ENCODE measurements at regions not wholly inside any gene's neighbourhood (a gene's known extent, or its start where the extent isn't known, plus 50 kb on each side); places are given as distances from the start of the nearest gene placed in this dataset.

- DNase-seq = no peak
- TF ChIP-seq CTCF (IDR thresholded peaks at IDR 0.05; ENCODE audit: borderline replicate concordance) = no peak
- H3K4me1 ChIP-seq = peaks cover 16% of the 10 kb centered on the region
- intact Hi-C loops (cut with micrococcal nuclease) = no loop called here
- H3K27me3 ChIP-seq (ENCODE audit: low read depth) = peaks cover 4% of the 10 kb centered on the region
- H3K27ac ChIP-seq (replicated peaks) = no peak overlapping the region
- H3K9me3 ChIP-seq (replicated peaks) = no peaks in the 10 kb centered on the region
- H3K36me3 ChIP-seq = no peaks in the 10 kb centered on the region
- H3K4me3 ChIP-seq = no peak overlapping the region
Measured at GRCh38 chr14:94938016-94938415, 168.1 kb upstream of the GSC start.

GRCh38 chr14:94936901-94937685, 167.2 kb upstream of the GSC start:
- Histone ChIP-seq H3K9me3 (replicated peaks) (no peaks in the 10 kb centered on the region), H3K27me3 (ENCODE audit: low read depth) (peaks cover 8% of the 10 kb centered on the region), H3K4me3 (peak overlapping the region; percentile 53), H3K4me1 (peaks cover 16% of the 10 kb centered on the region), H3K36me3 (no peaks in the 10 kb centered on the region), H3K27ac (replicated peaks) (peak overlapping the region; percentile 46)
- intact Hi-C loops (cut with micrococcal nuclease) = no loop called here
- no peak for TF ChIP-seq CTCF (IDR thresholded peaks at IDR 0.05; ENCODE audit: borderline replicate concordance)
- peak; percentile 41 for DNase-seq

GRCh38 chr14:94936401-94936892, 166.5 kb upstream of the GSC start:
- peaks cover 16% of the 10 kb centered on the region for H3K4me1 ChIP-seq
- TF ChIP-seq CTCF (IDR thresholded peaks at IDR 0.05; ENCODE audit: borderline replicate concordance) = no peak
- peaks cover 8% of the 10 kb centered on the region for H3K27me3 ChIP-seq (ENCODE audit: low read depth)
- H3K27ac ChIP-seq (replicated peaks) = peak overlapping the region; percentile 46
- DNase-seq = peak; percentile 67
- peak overlapping the region; percentile 53 for H3K4me3 ChIP-seq
- H3K36me3 ChIP-seq = no peaks in the 10 kb centered on the region
- no peaks in the 10 kb centered on the region for H3K9me3 ChIP-seq (replicated peaks)
- intact Hi-C loops (cut with micrococcal nuclease) = no loop called here

GRCh38 chr14:94935706-94936300, 165.9 kb upstream of the GSC start:
- TF ChIP-seq CTCF (IDR thresholded peaks at IDR 0.05; ENCODE audit: borderline replicate concordance) = no peak
- H3K27ac ChIP-seq (replicated peaks) = no peak overlapping the region

GRCh38 chr14:94934276-94934810, 164.4 kb upstream of the GSC start:
- Histone ChIP-seq H3K27ac (replicated peaks) (no peak overlapping the region), H3K4me3 (no peak overlapping the region), H3K36me3 (no peaks in the 10 kb centered on the region), H3K4me1 (peaks cover 16% of the 10 kb centered on the region), H3K9me3 (replicated peaks) (no peaks in the 10 kb centered on the region), H3K27me3 (ENCODE audit: low read depth) (peaks cover 8% of the 10 kb centered on the region)
- no peak for TF ChIP-seq CTCF (IDR thresholded peaks at IDR 0.05; ENCODE audit: borderline replicate concordance)
- no peak for DNase-seq
- intact Hi-C loops (cut with micrococcal nuclease) = no loop called here

More at GRCh38 chr14:94935706-94936300, 165.9 kb upstream of the GSC start:
- Histone ChIP-seq H3K4me3 (no peak overlapping the region), H3K27me3 (ENCODE audit: low read depth) (peaks cover 8% of the 10 kb centered on the region), H3K36me3 (no peaks in the 10 kb centered on the region), H3K9me3 (replicated peaks) (no peaks in the 10 kb centered on the region), H3K4me1 (peaks cover 16% of the 10 kb centered on the region)
- DNase-seq = no peak
- intact Hi-C loops (cut with micrococcal nuclease) = no loop called here

Data from left ventricle myocardium inferior (tissue), 1 donor.